ENCODE measurements at regions not wholly inside any gene's neighbourhood (a gene's known extent, or its start where the extent isn't known, plus 50 kb on each side); places are given as distances from the start of the nearest gene placed in this dataset.

DNA sequence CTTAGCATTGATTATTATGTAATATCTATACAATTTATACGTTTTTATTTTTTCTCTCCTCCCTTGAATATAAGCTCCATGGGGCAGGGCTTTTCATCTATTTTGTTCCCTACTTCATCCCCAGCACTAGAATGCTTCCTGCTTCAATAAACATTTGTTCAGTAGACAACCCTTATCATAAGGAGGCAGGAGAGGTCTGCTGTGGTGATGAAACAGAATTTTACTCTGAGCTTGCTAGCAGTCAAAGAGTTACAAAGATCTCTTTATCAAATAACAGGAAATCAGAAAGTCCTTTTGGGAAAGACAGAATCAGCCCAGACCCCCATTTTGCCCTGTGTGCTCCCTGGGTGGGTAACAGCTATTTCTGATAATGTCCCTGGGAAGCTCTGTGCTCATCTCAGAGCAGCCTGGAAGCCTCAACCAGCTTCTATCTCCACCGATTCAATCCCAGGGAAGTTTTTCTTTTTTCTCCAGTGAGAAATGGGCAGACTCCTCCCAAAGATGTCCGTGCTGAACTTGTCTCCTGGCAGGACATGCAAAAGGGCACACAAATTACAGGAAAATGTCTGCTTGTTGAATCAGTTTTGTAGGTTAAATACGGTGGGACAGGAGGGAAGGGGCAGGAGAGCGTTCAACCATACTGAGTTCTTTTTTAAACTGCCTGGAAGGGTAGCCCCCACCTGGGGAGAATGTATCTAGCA lies 84.7 kb upstream of the PKDCC start:
- intact Hi-C loops (cut with DNase I), result no loop called here
- no peak for ATAC-seq
- DNase-seq (ENCODE audit: missing footprints), result no peak

DNA sequence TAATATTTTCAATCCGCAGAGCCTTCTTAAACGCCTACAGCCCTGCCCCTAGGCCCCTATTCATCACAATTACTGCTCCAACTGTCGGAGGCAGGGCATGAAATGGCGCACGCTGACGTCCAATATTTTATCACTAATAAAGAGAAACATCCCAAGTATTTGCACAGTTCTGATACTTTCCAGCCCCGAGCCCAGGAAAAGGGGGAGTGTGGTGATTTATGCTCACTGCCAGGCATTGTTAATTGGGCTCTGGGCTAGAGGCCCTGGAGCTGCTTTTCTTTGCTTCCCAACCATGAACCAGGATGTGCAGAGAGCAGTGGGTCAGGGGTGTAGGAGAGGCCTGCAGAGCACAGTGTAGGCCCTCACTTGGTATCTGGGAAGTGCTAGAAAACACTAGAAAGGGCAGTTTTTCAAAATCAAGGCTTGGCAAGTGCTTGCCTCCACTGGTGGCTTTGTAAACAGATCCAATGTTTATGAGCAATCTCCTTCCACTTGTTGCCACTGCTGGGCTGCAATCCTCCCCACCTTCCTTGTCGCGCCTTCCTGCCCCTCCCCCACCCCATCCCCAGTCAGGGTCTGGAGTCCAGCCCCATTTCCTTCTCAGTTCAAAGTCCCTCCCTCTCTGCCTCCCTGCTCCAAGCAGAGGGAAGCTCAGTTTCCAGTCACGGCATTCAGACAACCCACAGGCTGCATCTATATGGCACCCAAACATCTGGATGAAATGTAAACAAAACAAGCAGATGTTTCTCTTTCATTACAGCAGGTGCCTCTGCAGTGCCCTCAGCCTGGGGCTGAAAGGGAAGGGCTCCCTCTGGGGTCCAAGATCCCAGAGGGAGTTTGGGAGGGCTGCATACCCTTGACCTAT lies 83.9 kb upstream of the PKDCC start:
- intact Hi-C loops (cut with DNase I), result no loop called here
- peak; percentile 76 for DNase-seq (ENCODE audit: missing footprints)
- ATAC-seq, result peak; percentile 38

DNA sequence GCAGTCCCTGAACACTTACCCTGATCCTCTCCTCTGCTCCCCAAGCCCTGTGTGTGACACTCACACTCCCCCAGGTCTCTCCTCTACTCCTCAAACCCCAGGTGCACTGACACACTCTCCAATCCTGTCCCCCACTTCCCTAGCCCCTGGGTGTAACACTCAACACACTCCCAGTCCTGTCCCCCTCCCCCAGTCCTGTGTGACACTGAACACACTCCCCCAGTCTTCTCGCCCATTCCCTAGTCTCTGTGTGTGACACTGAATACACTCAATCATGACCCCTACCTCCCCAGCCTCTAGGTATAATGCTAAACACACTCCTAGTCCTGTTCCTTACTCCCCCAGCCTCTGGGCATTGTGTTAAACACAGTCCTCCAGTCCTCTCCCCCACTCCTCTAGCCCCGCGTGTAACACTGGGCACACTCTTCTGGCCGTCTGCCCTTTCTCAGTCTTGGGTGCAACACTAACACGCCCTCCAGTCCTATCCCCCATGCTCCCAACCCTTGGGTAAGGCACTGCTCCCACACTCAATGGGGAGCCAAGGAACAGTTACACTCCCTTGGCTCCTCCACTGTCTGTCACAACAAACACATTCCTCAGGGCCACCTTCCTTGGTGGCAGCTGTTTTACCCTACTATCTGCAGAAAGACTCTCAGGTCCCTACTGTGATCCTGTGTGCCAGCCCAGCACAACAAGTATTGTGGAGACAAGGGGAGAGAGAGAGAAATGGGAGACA lies 82.5 kb upstream of the PKDCC start:
- no peak for ATAC-seq
- no peak for DNase-seq (ENCODE audit: missing footprints)
- intact Hi-C loops (cut with DNase I), result no loop called here

DNA sequence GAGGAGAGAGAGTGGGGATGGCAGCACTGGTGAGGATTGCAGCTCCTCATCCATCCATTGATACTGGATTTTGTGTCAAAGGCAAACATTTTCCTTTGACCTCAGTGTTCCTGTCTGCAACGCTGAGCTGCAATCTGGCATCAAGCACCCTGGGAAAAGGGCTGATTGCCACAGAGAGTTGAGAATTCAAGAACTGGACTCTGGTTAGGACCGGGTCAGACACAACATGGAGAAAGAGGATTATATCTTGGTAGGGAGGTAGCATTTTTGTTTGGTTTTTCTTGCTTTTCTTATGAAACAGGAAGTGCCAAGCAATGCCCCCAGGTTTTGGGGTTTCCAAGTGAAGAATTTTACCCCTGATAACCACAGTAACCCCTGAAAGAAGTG lies 81.9 kb upstream of the PKDCC start:
- intact Hi-C loops (cut with DNase I), result no loop called here

DNA sequence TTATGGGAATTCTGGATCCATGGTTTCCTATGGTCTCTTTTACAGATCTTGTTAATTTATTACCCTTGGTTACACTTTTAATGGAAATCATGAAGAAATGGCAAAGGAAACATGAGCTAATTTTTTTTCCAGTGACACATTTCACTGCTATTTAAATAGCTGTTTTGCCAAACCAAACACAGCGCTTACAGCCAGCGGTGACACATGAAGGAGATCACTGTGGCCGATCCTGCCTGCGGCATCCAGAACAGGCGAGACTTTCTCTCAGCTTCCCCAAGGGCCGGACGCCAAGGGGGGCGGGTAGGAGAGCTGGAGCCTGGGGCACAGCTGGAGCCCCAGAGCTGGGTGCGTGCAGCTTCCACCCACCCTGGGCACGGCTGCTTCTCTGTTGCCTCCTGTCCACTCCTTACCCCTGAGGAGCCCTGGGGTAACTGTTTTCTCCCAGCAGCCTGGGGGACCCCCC lies 81.4 kb upstream of the PKDCC start:
- DNase-seq (ENCODE audit: missing footprints) (peak; percentile 92), ATAC-seq (peak; percentile 85)
- intact Hi-C loops (cut with DNase I), result no loop called here

More for the DNA sequence above, 81.9 kb upstream of the PKDCC start:
- no peak for ATAC-seq
- DNase-seq (ENCODE audit: missing footprints), result no peak

DNA sequence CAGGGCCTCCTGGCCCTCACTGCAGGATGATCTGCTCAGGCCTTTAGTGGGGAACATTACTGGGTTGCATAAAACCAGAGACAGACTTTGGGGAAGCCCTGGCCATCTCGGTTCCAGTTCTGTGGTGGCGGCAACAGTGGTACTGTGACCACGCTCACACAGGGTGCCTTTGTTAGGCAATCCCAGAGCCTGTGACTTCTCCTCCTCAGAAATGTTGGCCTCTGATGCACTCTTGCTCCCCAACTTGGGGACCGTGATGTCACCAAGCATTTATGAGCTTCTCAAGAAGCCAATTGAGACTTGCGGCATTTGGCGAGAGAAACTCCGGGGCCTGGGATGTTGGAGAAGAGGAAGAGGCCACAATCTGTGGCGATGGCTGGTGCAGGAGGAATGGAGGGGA lies 80.9 kb upstream of the PKDCC start:
- intact Hi-C loops (cut with DNase I), result no loop called here
- ATAC-seq, result peak; percentile 70
- no peak for DNase-seq (ENCODE audit: missing footprints)

DNA sequence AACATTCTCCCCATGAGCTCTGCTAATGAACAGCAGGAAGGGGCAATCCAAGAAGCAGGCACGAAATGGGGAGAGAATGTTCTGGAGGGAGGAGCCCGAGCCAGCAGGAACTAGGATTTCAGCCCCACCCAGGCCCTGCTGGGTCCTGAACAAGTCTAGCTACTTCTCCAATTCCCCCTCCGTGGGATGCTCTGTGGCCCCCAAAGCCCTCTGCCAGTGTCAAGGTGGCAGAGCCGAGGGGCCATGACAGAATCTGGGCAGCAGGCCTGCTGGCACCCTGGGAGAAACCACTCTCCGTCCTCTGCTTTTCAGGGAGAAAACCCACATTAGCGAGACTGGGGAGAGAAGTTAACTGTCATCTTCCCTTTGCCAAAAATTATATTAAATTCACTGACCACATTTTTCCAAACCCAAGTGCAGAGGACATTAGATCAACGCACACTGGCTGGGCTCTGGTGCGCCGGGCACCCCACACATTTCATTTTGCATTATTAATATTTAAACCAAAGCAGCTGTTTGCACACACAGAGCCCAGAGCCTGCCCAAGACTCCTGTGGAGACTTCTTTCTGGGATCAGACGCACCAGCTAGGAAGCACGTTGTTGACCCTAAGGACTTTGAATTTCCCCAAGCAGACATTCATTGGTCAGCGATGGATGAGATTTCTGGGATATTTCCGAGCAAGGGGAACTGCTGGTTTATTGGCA lies 80.2 kb upstream of the PKDCC start:
- intact Hi-C loops (cut with DNase I), result no loop called here
- ATAC-seq, result peak; percentile 49
- DNase-seq (ENCODE audit: missing footprints), result no peak

DNA sequence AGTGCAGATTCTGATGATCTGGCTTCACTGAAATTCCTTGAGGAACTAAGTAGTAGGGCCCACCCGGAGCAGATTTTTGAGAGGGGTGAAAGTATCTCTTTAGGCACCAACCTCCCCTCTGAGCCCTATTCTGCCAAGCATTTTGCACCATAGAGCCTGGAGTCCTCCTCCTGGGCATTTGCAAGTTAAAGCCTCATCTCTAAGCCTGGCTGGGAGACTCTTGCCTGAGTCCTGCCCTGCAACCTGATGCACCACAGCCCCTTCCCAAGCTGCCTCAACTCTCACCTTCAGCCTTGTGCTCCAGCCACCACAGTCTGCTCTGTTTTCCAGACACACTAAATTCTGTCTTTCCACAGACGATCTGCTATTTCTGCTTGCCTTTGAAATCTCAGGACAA lies 79.6 kb upstream of the PKDCC start:
- DNase-seq (ENCODE audit: missing footprints), result no peak
- ATAC-seq, result no peak
- intact Hi-C loops (cut with DNase I), result no loop called here

DNA sequence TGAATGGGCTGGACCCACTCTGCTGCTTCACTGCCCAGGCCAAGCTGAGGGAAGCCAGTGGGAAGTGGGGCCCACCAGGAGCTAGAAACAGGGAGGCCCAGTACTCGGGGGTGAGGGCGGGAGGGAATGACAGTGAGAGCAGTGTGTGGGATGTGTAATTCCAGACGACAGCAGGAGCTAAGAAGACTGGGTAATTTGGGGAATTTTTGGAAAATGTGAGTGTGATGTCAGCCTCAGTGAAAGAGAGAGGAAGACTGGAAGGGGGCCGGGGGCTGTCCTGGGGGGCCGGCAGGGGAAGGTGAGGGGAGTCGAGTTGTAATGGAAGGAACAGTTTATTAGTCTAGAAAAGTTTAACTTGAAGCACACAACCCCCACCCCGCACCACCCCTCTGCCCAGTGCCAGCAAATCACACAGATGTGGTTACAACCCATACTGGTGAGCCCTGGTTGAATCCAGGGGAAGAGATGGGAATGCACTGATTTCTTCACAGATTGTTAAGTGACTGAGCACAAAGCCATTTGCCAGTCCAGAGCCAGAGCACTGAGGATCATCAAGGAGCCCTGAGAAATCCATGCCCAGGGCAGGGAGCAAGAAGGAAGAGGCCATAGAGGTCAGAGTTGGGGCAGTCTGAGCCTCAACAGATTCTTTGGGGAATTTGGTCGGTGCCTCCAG lies 76.7 kb upstream of the PKDCC start:
- DNase-seq (ENCODE audit: missing footprints), result no peak
- no peak for ATAC-seq
- intact Hi-C loops (cut with DNase I), result no loop called here

DNA sequence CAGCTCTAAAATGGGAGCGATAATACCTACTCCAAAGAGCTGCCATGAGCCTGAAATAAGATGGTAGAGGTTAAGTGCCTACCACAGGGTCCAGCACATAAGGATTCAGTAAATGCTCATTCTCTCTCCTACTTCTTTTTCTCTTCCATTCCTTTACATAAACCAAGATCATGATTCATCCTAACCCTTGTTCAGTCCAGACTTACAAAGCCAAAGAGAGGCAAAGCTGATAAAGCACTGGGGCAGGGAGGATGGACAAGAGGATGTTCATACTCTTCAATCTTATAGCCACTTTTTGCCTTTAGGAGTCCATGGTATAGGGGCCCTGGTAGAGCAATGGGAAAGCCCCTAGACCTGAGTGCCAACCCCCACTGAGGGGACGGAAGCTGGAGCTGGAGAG lies 75.6 kb upstream of the PKDCC start:
- ATAC-seq (no peak), DNase-seq (ENCODE audit: missing footprints) (no peak)
- intact Hi-C loops (cut with DNase I), result no loop called here

DNA sequence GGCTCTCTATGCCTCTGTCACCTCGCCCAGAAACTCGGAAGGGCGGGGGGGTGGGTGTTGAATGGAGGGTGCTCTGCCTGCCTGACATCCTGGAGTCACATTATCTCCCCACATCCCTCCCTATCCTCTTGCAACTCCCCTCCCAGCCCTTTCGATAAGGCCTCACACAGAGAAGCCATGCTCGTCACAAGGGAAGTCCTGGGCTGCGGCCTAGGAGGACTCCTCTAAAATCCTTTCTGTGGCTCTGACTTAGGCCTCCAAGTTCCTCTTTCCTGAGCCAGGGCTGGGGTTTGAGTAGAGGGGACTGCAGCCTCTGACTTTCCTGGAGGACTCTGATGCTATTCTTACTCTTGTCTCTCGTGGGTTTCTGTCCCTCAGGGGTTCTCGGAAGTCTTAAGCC lies 75.0 kb upstream of the PKDCC start:
- intact Hi-C loops (cut with DNase I), result no loop called here
- ATAC-seq, result no peak
- no peak for DNase-seq (ENCODE audit: missing footprints)

DNA sequence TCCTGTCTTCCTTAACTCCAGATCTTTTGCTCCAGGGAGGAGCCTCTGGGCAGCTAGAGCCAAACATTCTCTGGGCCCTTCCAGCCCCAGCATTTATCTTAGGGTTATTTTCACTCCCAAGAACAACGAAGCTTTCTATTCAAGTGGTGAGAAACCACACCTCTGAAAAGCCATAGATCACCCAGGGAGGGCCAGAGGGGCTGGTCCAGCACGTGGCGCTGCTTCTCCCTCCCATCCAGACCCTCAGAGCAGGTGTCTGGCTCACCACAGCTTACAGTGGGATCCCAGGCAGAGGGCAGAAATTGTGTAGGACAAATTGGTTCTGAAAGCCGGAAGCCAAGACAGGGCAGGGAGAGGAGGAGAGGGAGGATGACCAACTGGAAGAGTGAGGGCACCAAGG lies 74.0 kb upstream of the PKDCC start:
- intact Hi-C loops (cut with DNase I), result no loop called here
- ATAC-seq (no peak), DNase-seq (ENCODE audit: missing footprints) (no peak)

DNA sequence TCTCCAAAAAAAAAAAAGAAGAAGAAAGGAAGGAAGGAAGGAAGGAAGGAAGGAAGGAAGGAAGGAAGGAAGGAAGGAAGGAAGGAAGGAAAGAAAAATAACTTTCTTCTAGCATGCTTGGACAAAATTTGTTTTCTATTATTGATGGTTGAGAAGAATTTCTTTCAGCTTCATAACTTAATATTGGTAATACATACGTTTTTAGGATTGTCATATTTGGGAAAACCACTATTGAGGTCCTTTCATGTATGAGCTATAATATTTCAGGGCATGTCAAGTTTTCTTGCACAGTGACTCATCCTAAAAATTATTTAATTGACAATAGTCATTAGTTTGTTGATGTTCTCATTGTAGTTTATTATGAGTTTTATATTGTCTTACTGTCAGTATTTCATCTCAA lies 66.4 kb upstream of the PKDCC start:
- ATAC-seq (no peak), DNase-seq (ENCODE audit: missing footprints) (no peak)
- intact Hi-C loops (cut with DNase I), result no loop called here

DNA sequence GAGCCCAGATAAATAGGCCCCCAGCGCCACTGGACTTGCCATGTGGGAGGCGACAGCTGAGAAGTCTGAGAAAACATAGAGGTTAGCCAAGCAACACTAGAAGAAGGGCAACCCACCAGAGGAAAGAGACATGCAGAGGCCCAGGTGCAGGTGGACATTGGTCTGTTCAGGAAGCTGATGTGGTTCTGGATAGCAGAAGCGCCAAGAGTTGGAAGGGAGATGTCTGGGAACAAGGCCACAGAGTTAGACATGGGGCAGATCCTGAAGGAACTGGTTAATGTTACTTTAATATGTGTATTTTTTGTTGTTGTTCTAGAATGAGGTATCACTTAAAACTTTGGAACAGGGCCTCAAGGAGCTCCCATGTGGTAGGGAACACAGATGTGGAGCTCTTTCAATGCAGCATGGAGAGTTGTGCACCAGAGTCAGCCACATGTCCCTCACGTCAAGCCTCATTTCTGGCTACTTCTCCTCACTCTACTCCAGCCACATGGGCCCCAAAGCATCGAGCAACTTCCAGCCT lies 62.2 kb upstream of the PKDCC start:
- DNase-seq (ENCODE audit: missing footprints), result no peak
- ATAC-seq, result no peak
- intact Hi-C loops (cut with DNase I), result no loop called here

DNA sequence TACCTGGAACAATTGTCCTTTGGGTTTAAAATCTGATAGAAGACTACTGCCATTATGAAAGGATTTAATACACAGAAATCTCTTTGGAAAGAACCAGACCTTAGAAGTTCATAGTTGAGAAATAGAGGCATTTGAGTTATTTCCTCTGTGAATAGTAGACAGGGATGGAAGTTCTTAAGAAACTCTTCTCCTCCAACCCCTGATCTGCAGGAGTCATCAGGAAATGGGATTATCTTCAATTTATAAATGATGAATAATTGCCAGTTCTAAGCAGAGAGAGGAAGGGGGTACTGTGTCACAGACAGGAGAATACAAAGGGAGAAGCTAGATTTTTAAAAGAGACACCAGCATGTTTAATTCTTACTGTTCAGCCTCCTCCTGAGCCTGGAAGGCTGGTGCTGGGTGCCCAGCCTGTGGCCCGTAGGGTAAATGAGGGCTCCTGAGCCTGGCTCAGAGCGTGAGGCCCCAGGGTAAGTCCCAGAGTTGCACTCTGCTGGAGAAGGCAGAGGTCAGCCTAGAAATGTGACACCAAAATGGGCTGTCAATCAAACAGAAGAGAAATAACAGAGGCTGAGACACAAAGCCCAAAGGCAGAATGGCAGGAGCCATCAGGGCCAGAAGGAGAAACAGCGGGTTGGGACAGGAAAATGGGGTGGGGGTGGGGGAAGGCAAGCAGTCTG lies 58.2 kb upstream of the PKDCC start:
- DNase-seq (ENCODE audit: missing footprints) (no peak), ATAC-seq (no peak)
- intact Hi-C loops (cut with DNase I), result no loop called here

DNA sequence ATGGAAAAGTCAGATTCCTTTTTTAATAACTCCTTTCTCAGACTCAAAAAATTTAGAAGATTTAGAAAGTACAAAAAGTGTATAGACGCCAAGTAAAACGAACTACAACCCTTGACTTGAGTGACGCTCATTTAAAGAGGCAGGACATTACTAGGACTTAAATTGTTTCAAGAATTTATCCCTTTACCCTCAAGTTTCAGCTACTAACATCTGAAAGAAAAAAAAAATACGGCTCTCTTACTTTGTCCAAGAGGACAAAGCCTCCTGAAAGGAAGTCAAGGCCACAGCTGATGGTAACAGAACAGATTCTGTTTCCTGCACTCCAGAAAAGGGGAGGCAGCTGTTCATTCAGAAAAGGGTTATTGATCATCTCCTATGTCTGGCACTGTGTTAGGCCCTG lies 57.6 kb upstream of the PKDCC start:
- intact Hi-C loops (cut with DNase I), result no loop called here
- no peak for ATAC-seq
- DNase-seq (ENCODE audit: missing footprints), result no peak

DNA sequence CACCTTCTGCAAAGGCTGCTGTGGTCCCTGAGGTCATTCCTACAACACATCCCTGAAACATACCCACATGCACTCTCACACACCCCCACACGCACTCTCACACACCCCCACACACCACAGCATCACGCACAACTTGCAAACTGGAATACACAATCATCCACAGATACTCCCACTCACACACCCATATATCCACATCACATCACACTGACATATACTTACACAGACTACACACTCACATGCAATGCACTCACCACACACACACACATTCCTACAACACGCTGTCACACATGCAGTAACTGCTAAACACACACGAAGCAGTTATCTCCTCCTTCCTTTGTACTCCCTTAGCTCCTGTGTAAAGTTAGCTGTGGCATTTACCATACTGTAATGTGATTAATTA lies 57.1 kb upstream of the PKDCC start:
- no peak for ATAC-seq
- no peak for DNase-seq (ENCODE audit: missing footprints)
- intact Hi-C loops (cut with DNase I), result no loop called here

DNA sequence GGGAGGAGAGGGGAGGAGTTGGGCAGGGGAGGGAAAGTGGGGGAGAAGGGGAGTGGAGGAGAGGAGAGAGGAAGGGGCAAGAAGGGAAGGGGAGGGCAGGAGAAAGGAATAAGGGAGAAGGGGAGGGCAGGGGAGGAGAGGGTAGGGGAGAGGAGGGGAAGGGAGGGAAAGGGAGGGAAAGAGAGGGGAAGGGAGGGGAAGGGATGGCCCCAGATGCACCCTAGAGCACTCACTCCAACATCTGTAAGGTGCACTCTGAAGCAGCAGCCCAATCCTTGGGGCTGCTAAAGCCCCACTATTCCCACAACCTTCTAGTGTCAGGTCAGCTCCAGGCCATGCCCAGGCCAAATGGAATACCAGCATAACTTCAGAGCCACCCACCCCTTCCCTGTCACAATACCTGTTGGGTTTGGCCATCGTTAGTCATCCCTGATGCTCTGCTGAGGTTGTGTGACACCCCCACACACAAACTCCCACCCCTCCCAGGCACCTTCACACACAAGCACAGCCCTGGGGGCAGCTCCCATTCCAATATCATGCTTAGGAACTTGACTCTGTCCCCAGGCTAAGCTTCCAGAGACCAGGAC lies 55.7 kb upstream of the PKDCC start:
- DNase-seq (ENCODE audit: missing footprints) (no peak), ATAC-seq (no peak)
- intact Hi-C loops (cut with DNase I), result no loop called here

Data from Right ventricle myocardium inferior (tissue), 1 donor.